NCI-H2227 (cell line): ENCODE measurements at regions not wholly inside any gene's neighbourhood (a gene's known extent, or its start where the extent isn't known, plus 50 kb on each side); places are given as distances from the start of the nearest gene placed in this dataset.
"Not testable (repeated sequence)": the region's sequence is repeated elsewhere in the genome, so short reads cannot be mapped to it uniquely, and the experiment has no call there.

Experiments
- DNase-seq: peaks from one replicate; lab custom pipeline; 2025; ENCODE audit not compliant: unreplicated experiment; lab: John Stamatoyannopoulos, UW

DNA sequence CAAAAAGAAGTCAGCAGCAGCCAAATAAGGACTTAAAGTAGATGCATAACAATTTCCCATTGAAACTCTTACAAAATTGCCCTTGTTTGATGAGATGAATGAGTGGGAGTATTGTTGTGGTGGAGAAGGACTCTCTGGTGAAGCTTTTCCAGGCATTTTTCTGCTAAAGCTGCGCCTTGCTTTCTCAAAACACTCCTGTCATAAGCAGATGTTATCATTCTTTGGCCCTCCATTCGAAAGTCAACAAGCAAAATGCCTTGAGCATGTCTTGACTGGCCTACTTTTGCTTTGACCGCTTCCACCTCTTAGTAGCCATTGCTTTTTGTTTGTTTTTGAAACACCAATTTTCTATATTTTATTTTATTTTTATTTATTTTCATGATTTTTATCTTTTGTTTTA lies 340.9 kb upstream of the FGF13 start:
- no peak for DNase-seq

DNA sequence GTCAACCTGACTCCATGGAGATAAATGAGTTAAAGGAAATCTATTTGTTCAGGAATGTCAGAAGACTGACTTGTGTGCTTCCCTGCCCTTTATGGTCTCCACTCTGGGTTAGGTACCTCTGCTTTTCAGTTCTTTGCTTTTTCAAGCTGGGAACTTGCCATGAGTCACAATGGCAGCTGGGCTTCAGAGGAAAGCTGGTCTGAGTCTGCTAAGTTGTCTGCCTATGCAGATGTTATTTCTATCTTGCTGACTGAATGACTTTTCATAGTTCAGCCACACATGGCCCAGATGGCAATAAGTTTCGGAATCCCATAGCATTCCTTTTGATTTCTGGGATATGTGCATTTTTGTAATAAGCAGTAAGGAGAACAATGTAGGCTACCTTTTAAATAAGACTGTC lies 337.9 kb upstream of the FGF13 start:
- no peak for DNase-seq

DNA sequence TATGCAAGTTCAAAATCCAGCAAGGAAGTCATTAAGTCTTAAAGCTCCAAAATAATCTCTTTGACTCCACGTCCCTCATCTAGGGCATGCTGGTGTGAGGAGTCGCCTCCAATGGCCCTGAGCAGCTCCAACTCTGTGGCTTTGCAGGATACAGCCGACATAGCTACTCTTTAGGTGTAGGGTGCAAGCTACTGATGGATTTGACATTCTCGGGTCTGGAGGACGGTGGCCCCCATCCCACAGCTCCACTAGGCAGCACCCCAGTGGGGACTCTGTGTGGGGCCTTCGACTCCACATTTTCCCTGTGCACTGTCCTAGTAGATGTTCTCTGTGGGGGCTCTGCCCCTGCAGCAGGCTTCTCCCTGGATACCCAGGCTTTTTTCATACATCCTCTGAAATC lies 333.2 kb upstream of the FGF13 start:
- DNase-seq = no peak

DNA sequence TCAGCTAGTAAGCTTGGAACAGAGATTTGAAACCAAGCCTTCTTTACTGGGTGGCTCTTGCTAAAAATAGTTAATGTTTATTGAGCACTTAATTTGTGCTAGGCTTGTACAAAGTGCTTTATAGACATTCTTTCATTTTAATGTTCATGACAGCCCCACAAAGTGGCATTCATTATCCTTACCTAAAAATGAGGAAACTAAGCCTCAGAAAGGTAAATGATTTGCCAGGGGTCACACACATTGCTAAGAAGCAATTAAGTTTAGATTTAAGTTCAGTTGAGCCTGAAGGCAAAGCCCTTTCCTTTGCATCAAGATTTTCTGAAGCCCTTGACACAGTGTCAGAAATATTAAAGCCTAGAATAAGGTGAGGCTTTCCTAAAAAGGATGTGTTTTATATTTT lies 327.5 kb upstream of the FGF13 start:
- DNase-seq = no peak

DNA sequence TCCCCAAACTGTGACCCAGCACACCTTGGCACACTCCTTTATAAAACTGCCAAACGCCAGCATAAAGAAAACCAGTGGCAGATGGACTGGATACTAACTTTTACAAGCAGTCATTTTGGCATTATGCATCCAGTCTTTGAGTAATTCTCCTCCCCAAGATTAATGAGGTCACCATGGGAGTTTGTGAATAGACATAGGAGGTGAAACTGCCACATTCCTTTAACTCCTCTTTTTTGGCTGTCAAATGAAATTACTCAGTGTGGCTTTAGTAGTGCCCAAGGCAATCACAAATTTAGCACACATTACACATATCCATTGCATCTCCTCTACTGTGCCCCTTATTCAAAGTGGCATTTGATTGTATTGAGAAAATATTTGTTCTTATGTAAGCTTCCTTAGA lies 315.3 kb upstream of the FGF13 start:
- no peak for DNase-seq

DNA sequence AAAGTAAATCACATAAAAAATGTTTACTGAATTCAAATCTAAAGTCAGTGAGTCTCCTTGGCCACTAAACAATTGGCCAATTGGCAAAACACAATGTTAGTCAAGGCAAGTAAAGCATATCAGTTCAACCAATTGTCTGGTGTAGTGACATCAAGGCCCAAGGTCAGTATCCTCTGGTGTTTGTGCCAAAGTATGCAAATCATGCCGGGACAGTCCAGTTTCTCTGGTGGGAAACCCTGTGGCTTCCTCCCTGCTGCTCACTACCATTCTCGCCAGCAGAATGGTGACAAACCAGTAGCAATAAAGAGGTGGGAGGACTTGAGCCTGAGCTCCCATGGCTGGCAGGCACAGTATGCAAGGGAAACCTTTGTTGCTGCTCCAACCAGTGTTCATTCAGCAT lies 314.9 kb upstream of the FGF13 start:
- no peak for DNase-seq

DNA sequence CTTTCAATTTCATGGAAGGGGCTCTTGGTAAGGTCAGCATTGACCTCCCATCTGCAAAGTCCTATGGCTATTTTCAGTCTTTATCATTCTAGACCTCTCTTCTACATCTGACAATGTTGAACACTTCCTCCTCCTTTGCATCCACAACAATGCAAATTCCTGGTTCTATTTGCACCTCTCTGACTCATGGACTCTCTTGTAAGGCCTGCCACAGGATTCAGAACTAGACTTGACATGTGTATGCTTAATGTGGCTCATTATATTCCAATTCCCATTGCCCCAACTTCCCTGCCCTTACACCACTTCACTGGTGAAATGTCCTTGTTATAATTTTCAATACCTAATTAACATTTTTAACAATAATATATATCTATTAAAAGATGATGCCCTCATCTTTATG lies 314.3 kb upstream of the FGF13 start:
- DNase-seq = no peak

DNA sequence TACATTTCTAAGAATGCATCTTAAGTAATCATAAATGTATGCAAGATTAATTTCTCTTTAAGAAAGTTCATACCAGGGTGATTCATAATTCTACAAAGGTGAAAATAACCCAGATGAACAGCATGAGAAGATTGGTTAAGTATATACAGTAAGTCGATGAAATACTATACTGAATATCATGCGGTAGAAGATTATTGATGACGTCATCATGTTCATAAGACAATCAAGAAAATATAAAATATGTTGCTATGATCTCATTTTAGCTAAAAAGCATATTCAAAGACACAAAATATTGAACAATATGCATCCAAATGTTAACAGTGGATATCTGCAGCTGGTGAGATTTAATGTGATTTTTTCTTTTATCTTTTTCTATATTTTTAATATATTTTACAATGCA lies 312.0 kb upstream of the FGF13 start:
- no peak for DNase-seq

DNA sequence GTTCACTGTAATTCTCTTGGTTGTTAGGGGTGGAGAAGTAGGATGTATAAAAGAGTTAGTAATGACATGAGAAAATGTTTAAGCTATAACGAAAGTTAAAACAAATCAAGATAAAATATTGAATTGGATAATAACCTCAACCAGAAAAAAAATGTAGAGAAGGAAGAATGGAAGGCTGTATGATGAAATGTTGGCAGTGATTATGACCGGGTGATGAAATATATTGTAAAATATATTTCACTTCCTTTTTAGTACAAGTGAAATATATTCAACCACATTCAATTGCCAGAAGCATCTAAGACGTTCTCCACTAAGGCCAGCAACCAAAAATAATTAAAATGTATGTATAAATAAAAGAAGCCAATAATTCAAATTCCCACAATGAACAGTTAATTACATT lies 309.3 kb upstream of the FGF13 start:
- no peak for DNase-seq

DNA sequence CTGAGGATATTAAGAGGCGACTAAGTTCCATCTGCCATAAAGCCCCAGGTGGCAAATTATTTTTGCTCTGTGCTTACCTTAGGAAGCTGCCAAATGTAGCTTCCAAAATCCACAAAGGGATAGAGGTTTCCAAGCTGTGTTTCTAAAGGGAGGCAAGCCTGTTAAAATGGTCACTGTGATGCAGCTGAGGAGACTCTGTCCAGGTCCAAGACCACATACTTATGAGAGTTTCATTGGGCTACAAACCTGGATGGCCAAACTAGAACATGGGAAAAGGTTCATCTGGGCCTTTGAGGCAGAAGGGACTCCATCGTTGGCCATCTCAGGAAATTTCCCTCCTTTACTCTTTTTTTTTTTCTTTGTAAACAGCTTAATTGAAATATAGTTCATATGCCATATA lies 306.9 kb upstream of the FGF13 start:
- no peak for DNase-seq

DNA sequence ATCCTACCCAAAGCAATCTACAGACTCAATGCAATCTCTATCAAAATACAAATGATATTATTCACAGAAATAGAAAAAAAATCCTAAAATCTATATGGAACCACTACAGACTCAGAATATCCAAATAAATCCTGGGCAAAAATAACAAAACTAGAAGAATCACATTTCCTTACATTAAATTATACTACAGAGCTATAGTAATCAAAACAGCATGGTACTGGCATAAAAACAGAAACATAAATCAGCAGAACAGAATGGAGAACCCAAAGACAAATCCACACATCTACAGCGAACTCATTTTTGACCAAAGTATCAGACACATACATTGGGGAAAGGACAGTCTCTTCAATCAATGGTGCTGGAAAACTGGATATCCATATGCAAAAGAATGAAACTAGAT lies 304.1 kb upstream of the FGF13 start:
- no peak for DNase-seq

DNA sequence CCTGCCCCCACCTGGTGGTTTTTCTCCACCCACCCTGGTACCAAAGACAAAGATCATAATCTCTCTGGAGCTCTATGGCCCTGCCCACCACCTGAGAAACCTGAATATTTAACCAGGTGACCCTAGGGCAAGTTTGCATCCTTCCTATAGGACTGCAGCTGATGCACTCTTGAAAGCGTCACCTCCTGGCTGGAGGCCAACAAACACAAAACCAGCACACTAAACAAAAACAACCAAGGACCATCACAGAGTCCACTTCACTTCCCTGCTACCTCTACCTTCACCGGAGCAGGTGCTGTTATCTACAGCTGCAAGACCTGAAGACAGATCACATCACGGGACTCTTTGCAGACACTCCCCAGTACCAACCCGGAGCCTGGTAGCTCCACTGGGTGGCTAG lies 296.7 kb upstream of the FGF13 start:
- no peak for DNase-seq

DNA sequence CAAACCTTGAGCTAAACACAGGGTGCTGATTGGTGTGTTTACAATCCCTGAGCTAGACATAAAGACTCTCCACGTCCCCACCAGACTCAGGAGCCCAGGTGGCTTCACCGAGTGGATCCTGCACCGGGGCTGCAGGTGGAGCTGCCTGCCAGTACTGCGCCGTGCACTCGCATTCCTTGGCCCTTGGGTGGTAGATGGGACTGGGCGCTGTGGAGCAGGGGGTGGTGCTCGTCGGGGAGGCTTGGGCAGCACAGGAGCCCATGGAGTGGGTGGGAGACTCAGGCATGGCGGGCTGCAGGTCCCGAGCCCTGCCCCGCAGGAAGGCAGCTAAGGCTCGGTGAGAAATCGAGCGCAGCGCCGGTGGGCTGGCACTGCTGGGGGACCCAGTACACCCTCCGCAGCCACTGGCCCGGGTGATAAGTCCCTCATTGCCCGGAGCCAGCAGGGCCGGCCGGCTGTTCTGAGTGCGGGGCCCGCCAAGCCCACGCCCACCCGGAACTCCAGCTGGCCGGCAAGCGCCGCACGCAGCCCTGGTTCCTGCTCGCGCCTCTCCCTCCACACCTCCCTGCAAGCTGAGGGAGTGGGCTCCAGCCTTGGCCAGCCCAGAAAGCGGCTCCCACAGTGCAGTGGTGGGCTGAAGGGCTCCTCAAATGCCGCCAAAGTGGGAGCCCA lies 292.5 kb upstream of the FGF13 start:
- DNase-seq = not testable (repeated sequence)

DNA sequence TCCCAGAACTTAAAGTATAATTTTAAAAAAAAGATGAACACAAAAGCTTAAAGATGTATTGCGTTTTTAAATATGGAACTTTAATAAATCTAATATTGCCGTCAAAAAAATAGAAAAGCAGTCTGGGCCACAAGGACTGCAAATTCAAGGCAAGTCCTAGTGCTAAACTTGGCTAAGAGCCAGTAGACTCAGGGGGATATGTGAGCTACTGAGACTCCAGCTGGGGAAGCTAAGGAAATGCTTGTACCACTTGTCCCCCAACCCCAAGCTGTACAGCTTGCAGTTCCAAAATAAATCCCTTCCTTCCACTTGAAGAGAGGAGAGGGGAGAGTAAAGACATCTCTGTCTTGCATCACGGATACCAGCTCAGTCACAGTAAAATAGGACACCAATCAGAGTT lies 290.8 kb upstream of the FGF13 start:
- no peak for DNase-seq

DNA sequence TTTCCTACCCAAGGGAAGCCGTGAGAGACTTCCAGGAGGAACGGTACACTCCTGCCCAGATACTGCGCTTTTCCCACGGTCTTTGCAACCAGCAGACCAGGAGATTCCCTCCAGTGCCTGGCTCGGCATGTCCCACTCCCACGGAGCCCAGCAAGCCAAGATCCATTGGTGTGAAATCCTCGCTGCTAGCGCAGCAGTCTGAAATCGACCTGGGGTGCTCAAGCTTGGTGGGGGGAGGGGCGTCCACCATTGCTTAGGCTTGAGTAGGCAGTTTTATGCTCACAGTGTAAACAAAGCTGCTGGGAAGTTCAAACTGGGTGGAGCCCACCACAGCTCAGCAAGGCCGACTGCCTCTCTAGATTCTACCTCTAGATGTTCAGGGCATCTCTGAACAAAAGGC lies 284.8 kb upstream of the FGF13 start:
- no peak for DNase-seq

DNA sequence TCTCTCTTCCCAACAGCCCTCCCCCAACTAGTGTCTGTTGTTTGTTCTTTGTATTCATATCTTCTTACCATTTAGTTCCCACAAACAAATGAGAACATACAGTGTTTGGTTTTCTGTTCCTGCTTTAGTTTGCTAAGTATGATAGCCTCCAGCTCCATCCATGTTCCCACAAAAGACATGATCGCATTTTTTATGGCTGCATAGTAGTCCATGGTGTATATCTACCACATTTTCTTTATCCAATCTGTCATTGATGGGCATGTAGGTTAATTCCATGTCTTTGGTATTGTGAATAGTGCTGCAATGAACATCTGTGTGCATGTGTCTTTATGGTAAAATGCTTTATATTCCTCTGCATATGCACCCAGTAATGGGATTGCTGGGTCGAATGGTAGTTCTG lies 283.9 kb upstream of the FGF13 start:
- no peak for DNase-seq

DNA sequence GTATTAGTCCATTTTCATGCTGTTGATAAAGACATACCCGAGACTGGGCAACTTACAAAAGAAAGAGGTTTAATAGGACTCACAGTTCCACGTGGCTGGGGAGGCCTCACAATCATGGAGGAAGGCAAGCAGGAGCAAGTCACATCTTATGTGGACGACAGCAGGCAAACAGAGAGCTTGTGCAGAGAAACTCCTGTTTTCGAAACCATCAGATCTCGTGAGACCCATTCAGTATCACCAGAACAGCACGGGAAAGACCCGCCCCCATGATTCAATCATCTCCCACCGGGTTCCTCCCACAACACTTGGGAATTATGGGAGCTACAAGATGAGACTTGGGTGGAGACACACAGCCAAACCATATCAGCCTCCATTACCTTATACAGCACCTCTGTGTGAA lies 278.9 kb upstream of the FGF13 start:
- DNase-seq = not testable (repeated sequence)

DNA sequence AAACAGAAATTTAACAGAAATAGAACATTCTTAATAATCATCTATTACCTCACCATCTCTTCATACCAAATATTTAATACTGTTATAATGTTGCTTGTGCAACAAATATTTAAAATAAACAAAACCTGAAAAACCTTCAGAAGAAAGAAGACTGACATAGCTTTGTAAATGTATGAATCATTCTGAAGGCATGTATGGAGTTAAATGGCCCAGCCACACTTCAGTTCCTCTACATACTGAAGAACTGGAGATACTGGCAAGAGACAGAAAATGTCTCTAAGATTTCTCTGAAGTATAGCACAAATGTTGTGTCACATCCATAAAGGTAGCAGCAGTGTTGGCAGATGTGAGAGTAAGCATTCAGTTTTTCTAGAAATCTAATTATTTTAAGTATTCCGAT lies 275.3 kb upstream of the FGF13 start:
- no peak for DNase-seq

DNA sequence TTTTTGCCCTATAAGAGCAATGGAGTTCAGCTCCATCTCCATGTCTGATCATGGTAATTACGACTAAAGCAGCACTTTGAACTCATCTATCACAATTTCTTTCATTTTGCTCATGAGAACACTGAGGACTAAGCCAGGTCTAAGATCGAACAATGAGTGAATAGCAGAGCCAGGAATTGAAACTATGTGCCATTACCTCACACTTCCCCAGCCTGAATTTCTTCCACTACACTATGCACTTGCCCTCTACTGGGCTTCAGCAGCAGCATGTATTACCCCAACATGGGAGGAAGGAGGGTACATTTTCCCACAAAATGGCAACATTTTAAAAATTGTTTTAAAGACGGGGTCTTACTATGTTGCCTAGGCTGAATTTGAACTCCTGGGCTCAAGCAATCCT lies 274.7 kb upstream of the FGF13 start:
- no peak for DNase-seq

DNA sequence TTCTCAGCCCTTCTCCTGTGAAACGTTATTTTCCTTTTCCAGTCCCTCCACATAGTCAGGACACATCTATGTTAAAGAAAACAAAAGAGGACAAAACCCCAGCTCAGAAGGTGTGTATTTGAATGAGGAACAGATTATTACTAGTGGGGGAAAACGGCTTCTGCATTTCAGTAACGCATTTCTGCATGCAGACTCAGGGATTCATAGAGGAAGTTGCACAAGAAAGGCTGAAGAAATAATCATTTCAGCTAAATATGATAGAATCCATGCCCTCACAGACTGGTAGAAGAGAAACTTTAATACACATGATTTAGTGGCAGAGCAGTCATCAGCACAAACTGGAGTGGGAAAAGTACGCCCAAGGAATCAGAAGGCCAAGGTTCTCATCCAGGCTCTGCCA lies 270.8 kb upstream of the FGF13 start:
- DNase-seq = no peak

DNA sequence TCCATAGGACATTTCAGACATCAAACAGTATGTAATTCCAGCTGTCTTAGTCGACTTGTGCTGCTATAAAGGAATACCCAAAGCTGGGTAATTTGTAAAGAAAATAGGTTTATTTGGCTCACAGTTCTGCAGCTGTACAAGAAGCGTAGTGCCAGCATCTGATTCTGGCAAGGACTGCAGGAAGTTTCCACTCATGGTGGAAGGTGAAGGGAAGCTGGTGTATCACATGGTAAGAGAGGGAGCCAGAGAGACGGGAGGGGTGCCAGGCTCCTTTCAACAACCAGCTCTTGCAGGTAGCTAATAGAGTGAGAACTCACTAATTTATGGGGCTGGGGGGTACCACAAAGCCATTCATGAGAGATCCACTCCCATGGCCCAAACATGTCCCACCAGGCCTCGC lies 253.0 kb upstream of the FGF13 start:
- no peak for DNase-seq

DNA sequence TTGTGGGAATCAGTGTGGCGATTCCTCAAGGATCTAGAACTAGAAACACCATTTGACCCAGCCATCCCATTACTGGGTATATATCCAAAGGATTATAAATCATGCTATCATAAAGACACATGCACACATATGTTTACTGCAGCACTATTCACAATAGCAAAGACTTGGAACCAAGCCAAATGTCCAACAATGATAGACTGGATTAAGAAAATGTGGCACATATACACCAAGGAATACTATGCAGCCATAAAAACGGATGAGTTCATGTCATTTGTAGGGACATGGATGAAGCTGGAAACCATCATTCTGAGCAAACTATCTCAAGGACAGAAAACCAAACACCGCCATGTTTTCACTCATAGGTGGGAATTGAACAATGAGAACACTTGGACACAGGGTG lies 250.9 kb upstream of the FGF13 start:
- not testable (repeated sequence) for DNase-seq

DNA sequence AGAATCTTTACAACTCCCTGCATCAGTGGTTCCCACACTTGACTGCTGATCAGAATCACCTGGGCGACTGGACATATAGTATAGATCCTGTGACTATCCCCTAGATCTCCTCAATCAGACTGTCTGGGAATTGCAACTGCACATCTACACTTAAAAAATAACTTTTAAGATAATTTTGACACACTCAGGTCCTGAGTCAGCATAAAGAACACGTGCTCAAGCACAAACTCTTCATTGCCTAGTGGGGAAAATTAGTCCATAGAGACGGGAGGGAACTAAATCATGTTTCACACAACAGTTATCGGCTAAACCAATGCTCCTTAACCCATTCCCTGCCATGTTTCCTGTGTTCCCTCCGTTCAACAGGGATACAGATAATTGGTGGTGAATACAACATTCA lies 243.5 kb upstream of the FGF13 start:
- no peak for DNase-seq

DNA sequence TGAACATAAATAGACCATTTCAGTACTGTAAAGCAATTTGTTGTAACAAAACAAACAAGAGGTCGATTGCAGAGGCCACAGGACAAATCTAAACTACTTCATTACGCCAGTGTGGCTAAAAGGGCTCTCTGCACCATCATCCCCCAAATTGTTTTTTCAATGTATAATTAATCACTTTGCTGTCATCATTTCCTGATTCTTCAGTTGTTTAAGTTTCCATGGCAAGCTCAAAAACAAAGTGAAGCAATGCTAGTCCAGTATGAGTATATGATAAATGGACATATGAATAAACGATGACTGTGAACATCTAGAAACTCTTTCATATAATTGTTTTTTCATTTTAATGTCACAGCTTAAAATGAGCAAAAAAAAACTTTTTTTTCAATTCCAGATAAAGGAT lies 235.4 kb upstream of the FGF13 start:
- DNase-seq = no peak
